ENCODE measurements at regions not wholly inside any gene's neighbourhood (a gene's known extent, or its start where the extent isn't known, plus 50 kb on each side); places are given as distances from the start of the nearest gene placed in this dataset.
"Not testable (repeated sequence)": the region's sequence is repeated elsewhere in the genome, so short reads cannot be mapped to it uniquely, and the experiment has no call there.

GRCh38 chr12:67477681-67478265 lies 170.8 kb upstream of the DYRK2 start:
- H3K4me3 ChIP-seq (ENCODE audit: control insufficient read depth, low read depth, low read length) = no peak overlapping the region
- no peak for DNase-seq (ENCODE audit: low read depth)
- no peak for TF ChIP-seq CTCF (conservative IDR thresholded peaks at IDR 0.05; ENCODE audit: control insufficient read depth, insufficient read depth, low read depth, low read length)

GRCh38 chr12:67482751-67483661 lies 165.5 kb upstream of the DYRK2 start:
- peak; percentile 24 for DNase-seq (ENCODE audit: low read depth)
- no peak for TF ChIP-seq CTCF (conservative IDR thresholded peaks at IDR 0.05; ENCODE audit: control insufficient read depth, insufficient read depth, low read depth, low read length)
- H3K4me3 ChIP-seq (ENCODE audit: control insufficient read depth, low read depth, low read length) = no peak overlapping the region

- no peak for TF ChIP-seq CTCF (conservative IDR thresholded peaks at IDR 0.05; ENCODE audit: control insufficient read depth, insufficient read depth, low read depth, low read length)
- H3K4me3 ChIP-seq (ENCODE audit: control insufficient read depth, low read depth, low read length) = no peak overlapping the region
Measured at GRCh38 chr12:67483871-67484554, 164.5 kb upstream of the DYRK2 start.

GRCh38 chr12:67484791-67485480 lies 163.6 kb upstream of the DYRK2 start:
- DNase-seq (ENCODE audit: low read depth) = no peak
- no peak overlapping the region for H3K4me3 ChIP-seq (ENCODE audit: control insufficient read depth, low read depth, low read length)
- no peak for TF ChIP-seq CTCF (conservative IDR thresholded peaks at IDR 0.05; ENCODE audit: control insufficient read depth, insufficient read depth, low read depth, low read length)

More at GRCh38 chr12:67483871-67484554, 164.5 kb upstream of the DYRK2 start:
- DNase-seq (ENCODE audit: low read depth) = no peak

GRCh38 chr12:67486671-67487070 lies 161.9 kb upstream of the DYRK2 start:
- no peak for DNase-seq (ENCODE audit: low read depth)
- no peak overlapping the region for H3K4me3 ChIP-seq (ENCODE audit: control insufficient read depth, low read depth, low read length)
- TF ChIP-seq CTCF (conservative IDR thresholded peaks at IDR 0.05; ENCODE audit: control insufficient read depth, insufficient read depth, low read depth, low read length) = no peak

GRCh38 chr12:67488349-67488748 lies 160.2 kb upstream of the DYRK2 start:
- DNase-seq (ENCODE audit: low read depth); H3K4me3 ChIP-seq (ENCODE audit: control insufficient read depth, low read depth, low read length): not testable (repeated sequence)

Measured in fibroblast of mammary gland (primary cell).